HEK293T (cell line): ENCODE measurements at regions not wholly inside any gene's neighbourhood (a gene's known extent, or its start where the extent isn't known, plus 50 kb on each side); places are given as distances from the start of the nearest gene placed in this dataset.

Experiments
- CTCF ChIA-PET: fragments of 350-600 bp; formaldehyde crosslinking; extraction: SDS; loops from one replicate; lab custom pipeline; 2021; ENCODE audit warnings: antibody characterized with exemption, inconsistent platforms; lab: Yijun Ruan, JAX
- POLR2A ChIA-PET: fragments of 350-600 bp; formaldehyde crosslinking; extraction: SDS; loops from one replicate; lab custom pipeline; 2020; ENCODE audit warnings: antibody characterized with exemption, inconsistent platforms; lab: Yijun Ruan, JAX
- DNase-seq: peaks from one replicate; pipeline ENCODE4 v3.0.0; 2012; ENCODE audit warnings: mixed read lengths; ENCODE audit errors: extremely low spot score
- ARNT ChIP-seq: fragments of 450-650 bp; IDR thresholded peaks from 2 replicates; pipeline ENCODE4 v1.6.1; 2017; ENCODE audit warnings: mild to moderate bottlenecking
- BHLHE40 ChIP-seq: fragments of 450-650 bp; IDR thresholded peaks from 2 replicates; pipeline ENCODE4 v1.6.1; 2016; ENCODE audit warnings: mild to moderate bottlenecking, moderate library complexity, borderline replicate concordance
- CTBP1 ChIP-seq: fragments of 450-650 bp; IDR thresholded peaks from 2 replicates; pipeline ENCODE4 v1.6.1; 2016; ENCODE audit warnings: borderline replicate concordance
- ELF4 ChIP-seq: fragments of 450-650 bp; IDR thresholded peaks from 2 replicates; pipeline ENCODE4 v1.6.1; 2017; ENCODE audit warnings: antibody characterized with exemption
- FOXA1 ChIP-seq: fragments of 450-650 bp; IDR thresholded peaks from 2 replicates; pipeline ENCODE4 v1.6.1; 2016; ENCODE audit warnings: mild to moderate bottlenecking
- FOXK2 ChIP-seq: fragments of 450-650 bp; IDR thresholded peaks from 2 replicates; pipeline ENCODE4 v1.6.1; 2016; ENCODE audit warnings: mild to moderate bottlenecking
- FOXM1 ChIP-seq: fragments of 450-650 bp; IDR thresholded peaks from 2 replicates; pipeline ENCODE4 v1.6.1; 2017; ENCODE audit warnings: mild to moderate bottlenecking, borderline replicate concordance
- HDGF ChIP-seq: fragments of 450-650 bp; IDR thresholded peaks from 2 replicates; pipeline ENCODE4 v1.6.1; 2017; ENCODE audit warnings: antibody characterized with exemption, borderline replicate concordance
- L3MBTL2 ChIP-seq: fragments of 450-650 bp; conservative IDR thresholded peaks from 2 replicates; pipeline ENCODE4 v1.6.1; 2016; ENCODE audit warnings: mild to moderate bottlenecking
- LEF1 ChIP-seq: fragments of 450-650 bp; IDR thresholded peaks from 2 replicates; pipeline ENCODE4 v1.6.1; 2017; ENCODE audit warnings: mild to moderate bottlenecking, borderline replicate concordance
- NFRKB ChIP-seq: fragments of 450-650 bp; IDR thresholded peaks from 2 replicates; pipeline ENCODE4 v1.6.1; 2016; ENCODE audit warnings: mild to moderate bottlenecking, moderate library complexity
- SP1 ChIP-seq: fragments of 450-650 bp; IDR thresholded peaks from 2 replicates; pipeline ENCODE4 v1.6.1; 2017
- SUZ12 ChIP-seq: fragments of 450-650 bp; IDR thresholded peaks from 2 replicates; pipeline ENCODE4 v1.6.1; 2016; ENCODE audit warnings: mild to moderate bottlenecking
- TARDBP ChIP-seq: fragments of 450-650 bp; IDR thresholded peaks from 2 replicates; pipeline ENCODE4 v1.6.1; 2016
- ZNF384 ChIP-seq: fragments of 450-650 bp; IDR thresholded peaks from 2 replicates; pipeline ENCODE4 v1.6.1; 2016
- TF ChIP-seq, protein P1 (sequence below): fragments of 450-650 bp; IDR thresholded peaks from 2 replicates; pipeline ENCODE4 v1.6.1; 2016

DNA sequence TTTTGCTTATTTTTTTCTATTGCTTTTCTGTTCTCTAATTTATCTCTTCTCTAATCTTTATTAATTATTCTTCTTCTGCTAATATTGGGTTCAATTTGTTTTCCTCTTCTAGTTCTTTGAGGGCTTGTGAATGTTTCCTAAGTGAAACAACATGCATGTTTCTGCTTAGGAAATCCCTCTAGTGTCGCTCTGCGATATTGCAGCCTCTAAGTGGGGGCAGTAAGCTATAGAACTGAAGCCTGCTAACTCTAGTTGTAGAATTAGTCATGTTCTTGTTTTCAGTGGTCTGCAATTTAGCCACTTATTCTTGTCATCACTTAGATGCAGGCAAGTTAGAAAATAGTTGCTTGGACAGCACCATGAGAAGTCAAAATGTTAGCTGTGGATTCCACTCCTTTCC, 222.6 kb downstream of the SPIN4 start:
- TF ChIP-seq, protein P1, sequence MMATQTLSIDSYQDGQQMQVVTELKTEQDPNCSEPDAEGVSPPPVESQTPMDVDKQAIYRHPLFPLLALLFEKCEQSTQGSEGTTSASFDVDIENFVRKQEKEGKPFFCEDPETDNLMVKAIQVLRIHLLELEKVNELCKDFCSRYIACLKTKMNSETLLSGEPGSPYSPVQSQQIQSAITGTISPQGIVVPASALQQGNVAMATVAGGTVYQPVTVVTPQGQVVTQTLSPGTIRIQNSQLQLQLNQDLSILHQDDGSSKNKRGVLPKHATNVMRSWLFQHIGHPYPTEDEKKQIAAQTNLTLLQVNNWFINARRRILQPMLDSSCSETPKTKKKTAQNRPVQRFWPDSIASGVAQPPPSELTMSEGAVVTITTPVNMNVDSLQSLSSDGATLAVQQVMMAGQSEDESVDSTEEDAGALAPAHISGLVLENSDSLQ: no peak
- TF ChIP-seq SUZ12 (no peak), SP1 (no peak), HDGF (no peak), TARDBP (no peak), CTBP1 (no peak), ZNF384 (no peak), BHLHE40 (no peak), ELF4 (no peak), L3MBTL2 (no peak), FOXK2 (no peak), FOXM1 (no peak)
- DNase-seq: no peak
- POLR2A ChIA-PET: no interaction called here
- CTCF ChIA-PET: no interaction called here

DNA sequence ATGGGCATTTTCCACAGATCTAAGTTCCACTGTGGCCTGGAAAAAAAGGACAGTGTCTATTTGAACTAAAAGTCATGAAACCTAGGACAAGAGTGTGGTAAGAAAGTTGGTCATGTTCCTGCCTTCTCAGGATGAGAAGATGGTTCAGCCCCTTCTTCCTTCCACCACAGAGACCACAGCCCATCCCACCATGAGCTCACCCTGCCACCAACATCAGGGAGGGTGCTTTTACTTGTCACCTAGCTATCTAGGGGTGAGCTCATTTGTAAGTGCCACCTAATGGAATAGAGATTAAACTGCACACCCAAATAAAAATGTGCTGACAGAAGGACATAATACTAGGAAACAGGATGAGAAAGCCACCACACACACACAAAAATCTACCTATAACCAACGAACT, 235.9 kb downstream of the SPIN4 start:
- DNase-seq: no peak
- POLR2A ChIA-PET: no interaction called here
- TF ChIP-seq ARNT (no peak), FOXM1 (no peak), HDGF (no peak), SUZ12 (no peak), TARDBP (no peak), NFRKB (no peak), BHLHE40 (no peak), SP1 (no peak), ZNF384 (no peak), L3MBTL2 (no peak)
- CTCF ChIA-PET: no interaction called here

DNA sequence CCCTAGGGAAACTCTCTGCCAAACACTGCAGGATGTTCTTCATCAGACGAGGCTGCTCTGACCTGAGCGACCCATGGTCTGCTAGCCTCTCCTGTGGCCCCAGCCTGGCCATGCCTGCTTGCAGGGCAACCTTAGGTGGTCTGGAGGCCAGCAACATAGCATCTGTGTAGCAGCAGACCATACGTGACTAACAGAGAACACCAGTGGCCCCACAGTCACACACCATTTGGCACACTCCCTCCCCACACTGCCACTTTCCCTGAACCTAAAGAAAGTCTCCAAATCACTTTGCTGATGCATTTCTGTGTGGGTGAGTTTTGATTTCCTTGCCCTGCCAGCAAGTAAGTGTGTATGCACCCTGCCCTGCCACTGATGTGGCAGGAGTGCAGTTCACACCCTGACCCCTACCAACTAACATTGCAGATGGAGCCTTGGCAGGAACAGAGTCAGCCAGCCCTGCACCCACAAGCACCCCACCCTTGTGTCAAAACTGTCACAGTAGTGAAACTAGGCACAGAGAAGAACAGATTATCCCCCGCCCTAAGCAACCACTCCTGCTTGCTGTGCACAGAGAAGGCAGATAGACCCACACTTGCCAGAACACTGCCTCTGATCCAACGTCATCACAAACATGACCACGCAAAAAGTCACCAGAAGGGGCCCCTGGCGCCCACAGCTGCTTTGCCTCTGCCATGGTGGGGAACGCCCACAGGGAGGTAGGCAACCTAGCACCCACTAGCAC, 249.1 kb downstream of the SPIN4 start:
- POLR2A ChIA-PET: no interaction called here
- no peak for DNase-seq
- TF ChIP-seq SP1 (no peak), CTBP1 (no peak), FOXA1 (no peak), ZNF384 (no peak), FOXM1 (no peak), SUZ12 (no peak), TARDBP (no peak), ELF4 (no peak), ARNT (no peak), L3MBTL2 (no peak), LEF1 (no peak), NFRKB (no peak), BHLHE40 (no peak), FOXK2 (no peak), HDGF (no peak)
- TF ChIP-seq, protein P1: no peak
- CTCF ChIA-PET: no interaction called here

DNA sequence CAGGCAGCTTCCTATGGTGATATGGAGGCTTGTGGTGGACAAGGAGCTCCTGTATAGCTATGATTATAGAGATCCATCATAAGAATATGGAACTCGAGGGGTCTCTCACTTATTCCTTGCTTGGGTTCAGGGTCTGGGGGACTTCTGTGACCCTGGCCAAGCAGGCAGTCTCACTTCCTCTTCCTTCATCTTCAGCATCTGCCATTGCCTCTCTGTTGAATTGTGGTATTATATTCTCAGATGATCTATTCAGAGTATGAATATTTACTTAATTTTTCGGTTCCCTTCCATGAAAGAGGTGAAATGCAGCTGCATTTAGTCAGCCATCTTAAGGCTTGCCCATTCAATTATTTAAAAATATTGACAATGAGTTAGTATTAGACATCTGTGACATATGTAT, 292.9 kb downstream of the SPIN4 start:
- POLR2A ChIA-PET: no interaction called here
- CTCF ChIA-PET: no interaction called here
- DNase-seq: no peak
- TF ChIP-seq LEF1: no peak
- TF ChIP-seq L3MBTL2: no peak
- no peak for TF ChIP-seq SUZ12
- TF ChIP-seq NFRKB: no peak
- no peak for TF ChIP-seq ARNT
- no peak for TF ChIP-seq ZNF384

DNA sequence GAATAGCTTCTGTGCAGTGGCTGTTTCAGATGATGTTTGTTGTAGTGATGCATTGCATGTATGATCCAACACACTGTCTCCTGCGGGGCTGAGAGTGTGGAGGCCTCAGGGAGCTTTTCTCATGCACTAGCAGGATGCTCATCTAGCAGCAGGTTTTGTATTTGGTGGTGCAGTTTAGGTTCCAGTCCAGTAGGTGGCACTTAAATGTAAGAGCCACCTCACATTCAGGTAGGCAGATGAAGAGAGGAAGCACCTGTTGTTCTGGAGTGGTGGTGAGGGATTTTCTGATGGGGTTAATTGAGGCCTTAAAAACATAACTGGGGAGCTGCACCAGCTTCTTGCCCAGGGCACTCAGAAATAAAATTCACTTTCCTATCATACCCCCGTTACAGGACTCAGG, 300.9 kb downstream of the SPIN4 start:
- ChIA-PET POLR2A (no interaction called here), CTCF (no interaction called here)
- TF ChIP-seq BHLHE40: no peak
- no peak for TF ChIP-seq FOXK2
- no peak for TF ChIP-seq ZNF384
- no peak for TF ChIP-seq LEF1
- TF ChIP-seq TARDBP: no peak
- TF ChIP-seq SUZ12: no peak
- DNase-seq: no peak

DNA sequence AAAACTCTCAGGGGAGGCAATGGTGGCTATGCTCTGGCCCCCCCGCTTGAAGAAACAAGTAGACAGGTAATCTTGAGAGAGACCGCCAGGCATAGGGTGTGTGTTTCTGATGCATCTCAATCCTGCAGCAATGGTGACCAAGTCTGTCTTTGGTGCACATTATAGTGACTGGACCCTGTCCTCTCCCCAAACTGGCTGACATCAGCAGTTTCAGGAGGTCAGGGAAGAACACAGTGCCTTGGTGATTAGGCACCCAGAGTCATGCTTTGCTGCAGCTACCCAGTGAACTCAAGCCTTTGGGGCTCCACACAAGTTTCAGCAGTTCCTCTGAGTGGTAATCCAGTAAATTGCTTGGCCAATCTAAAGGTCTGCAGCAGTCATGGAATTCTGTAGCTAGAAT, 318.3 kb downstream of the SPIN4 start:
- POLR2A ChIA-PET: no interaction called here
- DNase-seq: no peak
- CTCF ChIA-PET: no interaction called here
- TF ChIP-seq HDGF: no peak
- no peak for TF ChIP-seq TARDBP
- no peak for TF ChIP-seq ELF4

DNA sequence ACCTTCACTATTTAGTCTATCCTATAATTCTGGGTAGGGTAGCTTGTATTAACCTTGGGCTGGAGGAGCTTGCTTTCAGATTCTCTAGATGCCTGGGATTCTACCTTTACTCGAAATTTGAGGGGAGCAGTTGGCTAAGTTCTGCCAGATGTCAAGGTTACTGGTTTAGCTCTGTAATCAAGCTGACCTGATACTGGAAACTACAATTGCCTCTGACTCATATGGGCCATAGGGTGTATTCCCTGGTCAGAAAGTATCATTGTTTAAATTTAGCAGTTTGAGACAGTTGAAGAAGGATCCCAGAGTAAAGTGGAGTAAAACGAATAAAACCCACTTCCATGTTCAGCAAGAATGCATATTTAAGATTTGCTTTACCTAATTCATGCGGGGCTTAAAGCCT, 337.6 kb downstream of the SPIN4 start:
- ChIA-PET POLR2A (no interaction called here), CTCF (no interaction called here)
- TF ChIP-seq ARNT: no peak
- no peak for TF ChIP-seq BHLHE40
- no peak for TF ChIP-seq LEF1
- no peak for TF ChIP-seq NFRKB
- no peak for TF ChIP-seq HDGF
- no peak for TF ChIP-seq FOXK2
- no peak for TF ChIP-seq FOXA1
- no peak for TF ChIP-seq FOXM1
- TF ChIP-seq SUZ12: no peak
- TF ChIP-seq L3MBTL2: no peak
- no peak for TF ChIP-seq ELF4
- no peak for TF ChIP-seq CTBP1
- no peak for TF ChIP-seq SP1
- no peak for DNase-seq
